K562 (cell line): ENCODE measurements at regions not wholly inside any gene's neighbourhood (a gene's known extent, or its start where the extent isn't known, plus 50 kb on each side); places are given as distances from the start of the nearest gene placed in this dataset.

Experiments
- ATAC-seq: fragments of 200-7000 bp; cut with Tn5 transposase; 3 replicates; pipeline ENCODE4 v1.9.1; 2020; ENCODE audit warnings: moderate library complexity
- BruUV-seq: library from RNA; stranded (reverse); fragments of 400-500 nt; replicated peaks from 2 replicates; lab custom pipeline; 2021; lab: Mats Ljungman, UMichigan
- CTCF ChIA-PET: fragments of 300-600 bp; formaldehyde crosslinking; extraction: SDS; loops from one replicate; lab custom pipeline; 2021; ENCODE audit warnings: low intra/inter-chr PET ratio; lab: Yijun Ruan, JAX
- POLR2A ChIA-PET: fragments of 300-600, 350-650 bp; sonication (Branson Sonifier 250); formaldehyde crosslinking; extraction: SDS; loops from one replicate; lab custom pipeline; 2021; ENCODE audit warnings: antibody characterized with exemption, inconsistent platforms; lab: Yijun Ruan, JAX
- DNase-seq, 4 experiments: peaks; one replicate each; pipeline versions ENCODE4 v3.0.0 to v3.0.0-alpha.2; 2011 to 2018; ENCODE audit warnings: low spot score in 3 of 4, mixed read lengths in 3 of 4; ENCODE audit errors: extremely low read depth in 1 of 4
- FAIRE-seq: peaks from 2 replicates; lab custom pipeline; 2011; peaks lifted over from hg19 to GRCh38; lab: Jason Lieb, UNC
- H2AFZ ChIP-seq: 2 replicates; pipeline ENCODE4 v1.6.0; 2011; ENCODE audit warnings: low read depth, low read length, control low read depth, inconsistent platforms
- H3K27ac ChIP-seq: fragments of 200-600 bp; 3 replicates; pipeline ENCODE4 v1.8.0; 2011; ENCODE audit warnings: low read depth, mild to moderate bottlenecking, control low read depth, inconsistent platforms, low read length, moderate library complexity, mixed read lengths; ENCODE audit errors: extremely low read depth
- H3K27me3 ChIP-seq, 2 experiments: fragments of 300-600 bp in 1 of 2; 2 replicates in 1 of 2; 3 replicates in 1 of 2; pipeline versions ENCODE4 v1.6.0 to v1.8.0; 2011; ENCODE audit warnings: inconsistent platforms in 2 of 2, low read length in 2 of 2, mild to moderate bottlenecking in 1 of 2, mixed read lengths in 1 of 2, moderate library complexity in 1 of 2; ENCODE audit not compliant: control insufficient read depth in 2 of 2, insufficient read depth in 2 of 2
- H3K36me3 ChIP-seq: fragments of 300-600 bp; 3 replicates; pipeline ENCODE4 v1.8.0; 2011; ENCODE audit warnings: mild to moderate bottlenecking, low read length, inconsistent platforms; ENCODE audit not compliant: control insufficient read depth, insufficient read depth
- H3K4me1 ChIP-seq, 2 experiments: fragments of 200-600 bp in 1 of 2; replicated peaks in 1 of 2; 2 replicates in 1 of 2; 3 replicates in 1 of 2; pipeline versions ENCODE4 v1.5.1 to v1.8.0; 2011; ENCODE audit warnings: inconsistent platforms in 2 of 2, low read length in 2 of 2, mild to moderate bottlenecking in 1 of 2, mixed read lengths in 1 of 2, moderate library complexity in 1 of 2; ENCODE audit not compliant: control insufficient read depth in 2 of 2, insufficient read depth in 2 of 2
- H3K4me2 ChIP-seq: 2 replicates; pipeline ENCODE4 v1.6.1; 2011; ENCODE audit warnings: low read length, control low read depth, inconsistent platforms, mixed read lengths; ENCODE audit not compliant: insufficient read depth
- H3K4me3 ChIP-seq: fragments of 200-600 bp; sonication (generic), shearing (Covaris generic); 2 replicates; pipeline ENCODE4 v1.5.1; 2016; ENCODE audit warnings: control low read depth, inconsistent platforms
- H3K79me2 ChIP-seq: fragments of 200-600 bp; 3 replicates; pipeline ENCODE4 v1.8.0; 2011; ENCODE audit warnings: low read length, inconsistent platforms; ENCODE audit not compliant: control insufficient read depth, insufficient read depth
- H3K9ac ChIP-seq, 2 experiments: 2 replicates each; pipeline versions ENCODE4 v1.6.0 to v1.6.1; 2011; ENCODE audit warnings: low read depth in 2 of 2, low read length in 2 of 2, control low read depth in 1 of 2, inconsistent platforms in 1 of 2, mild to moderate bottlenecking in 1 of 2, mixed read lengths in 1 of 2; ENCODE audit not compliant: insufficient read depth in 1 of 2
- H3K9me1 ChIP-seq: one replicate; pipeline ENCODE4 v1.6.0; 2011; ENCODE audit warnings: inconsistent platforms, mild to moderate bottlenecking, low read length, moderate library complexity; ENCODE audit not compliant: control insufficient read depth, insufficient read depth
- H3K9me3 ChIP-seq: replicated peaks from 2 replicates; pipeline ENCODE4 v1.5.1; 2011; ENCODE audit warnings: low read depth, low read length, inconsistent platforms; ENCODE audit not compliant: control insufficient read depth, insufficient read depth
- H4K20me1 ChIP-seq: replicated peaks from 2 replicates; pipeline ENCODE4 v1.6.1; 2011; ENCODE audit warnings: low read length, inconsistent platforms, mixed read lengths; ENCODE audit not compliant: control insufficient read depth, insufficient read depth
- BRF1 ChIP-seq: IDR thresholded peaks from 3 replicates; pipeline ENCODE4 v1.6.1; 2011; ENCODE audit warnings: borderline replicate concordance, mild to moderate bottlenecking; ENCODE audit not compliant: insufficient read length; ENCODE audit errors: extremely low read depth
- CREB5 ChIP-seq: fragments of 250-450 bp; sonication (Bioruptor Pico); IDR thresholded peaks from 2 replicates; pipeline ENCODE4 v1.5.0; 2020; ENCODE audit warnings: mild to moderate bottlenecking
- ELF2 ChIP-seq: fragments of 250-450 bp; sonication (Bioruptor Pico); IDR thresholded peaks from 2 replicates; pipeline ENCODE4 v1.5.0; 2021; ENCODE audit warnings: mild to moderate bottlenecking
- EP400 ChIP-seq: fragments of 450-650 bp; IDR thresholded peaks from 2 replicates; pipeline ENCODE4 v1.6.1; 2017; ENCODE audit warnings: antibody characterized with exemption, mild to moderate bottlenecking, moderate library complexity
- HMG20A ChIP-seq: fragments of 450-650 bp; formaldehyde crosslinking; conservative IDR thresholded peaks from 2 replicates; pipeline ENCODE4 v1.4.0; 2020; ENCODE audit warnings: mild to moderate bottlenecking, mixed read lengths
- KAT2B ChIP-seq: IDR thresholded peaks from one replicate; pipeline ENCODE4 v1.6.1; 2012; ENCODE audit warnings: low read depth, mild to moderate bottlenecking, control low read depth, inconsistent platforms, low read length, moderate library complexity
- MTA1 ChIP-seq: fragments of 450-650 bp; IDR thresholded peaks from 2 replicates; pipeline ENCODE4 v1.6.1; 2017; ENCODE audit warnings: borderline replicate concordance
- NBN ChIP-seq: fragments of 450-650 bp; IDR thresholded peaks from 2 replicates; pipeline ENCODE4 v1.6.1; 2016; ENCODE audit warnings: low read depth, mild to moderate bottlenecking
- RBM25 ChIP-seq: fragments of 200-400 bp; formaldehyde crosslinking; IDR thresholded peaks from 2 replicates; pipeline ENCODE4 v1.6.1; 2018; ENCODE audit warnings: low read length, low read depth, moderate library complexity; ENCODE audit not compliant: severe bottlenecking
- REST ChIP-seq, 2 experiments: fragments of 450-650 bp; formaldehyde crosslinking in 1 of 2; IDR thresholded peaks; 2 replicates each; pipeline versions ENCODE4 v1.4.0 to v1.6.1; 2014 to 2020; ENCODE audit warnings: mild to moderate bottlenecking in 2 of 2, borderline replicate concordance in 1 of 2, low read depth in 1 of 2
- SAFB ChIP-seq: fragments of 200-400 bp; formaldehyde crosslinking; IDR thresholded peaks from 2 replicates; pipeline ENCODE4 v1.6.1; 2017; ENCODE audit warnings: low read depth, low read length, borderline replicate concordance
- SMARCA5 ChIP-seq: fragments of 450-650 bp; IDR thresholded peaks from 2 replicates; pipeline ENCODE4 v1.6.1; 2016
- ZNF24 ChIP-seq: fragments of 450-650 bp; IDR thresholded peaks from 2 replicates; pipeline ENCODE4 v1.6.1; 2016
- WGBS: fragments of 100-300 bp; shearing (Covaris generic); methylation state at CpG from one replicate; pipeline ENCODE4 v1.1.6; 2016; ENCODE audit warnings: low coverage, mixed read lengths; ENCODE audit not compliant: insufficient coverage; ENCODE audit errors: missing lambda C conversion rate; 5-methylcytosine and 5-hydroxymethylcytosine counted together
- in situ Hi-C: fragments of 300-500 bp; cut with MboI; formaldehyde crosslinking; loops from 4 replicates; pipeline ENCODE4 v1.15.0; 2018; ENCODE audit warnings: inconsistent platforms, mixed read lengths
- intact Hi-C: fragments of 100-400 bp; cut with micrococcal nuclease; formaldehyde crosslinking; loops from 2 replicates; pipeline ENCODE4 v1.14.2; 2022

GRCh38 chr13:56558698-56559320, 581.9 kb upstream of the PRR20A start:
- Histone ChIP-seq H4K20me1 (no peaks in the 10 kb centered on the region), H3K4me3 (no peak overlapping the region), H3K27me3 (no peaks in the 10 kb centered on the region), H2AFZ (no peak overlapping the region), H3K9me1 (no peaks in the 10 kb centered on the region), H3K79me2 (no peaks in the 10 kb centered on the region), H3K27ac (no peak overlapping the region), H3K36me3 (no peaks in the 10 kb centered on the region), H3K4me1 (no peaks in the 10 kb centered on the region), H3K9ac (no peak overlapping the region), H3K9me3 (no peaks in the 10 kb centered on the region), H3K4me2 (no peak overlapping the region)
- WGBS, result 0% methylated on average over 4 of the region's 4 CpGs
- intact Hi-C loops, result no loop called here
- ChIA-PET POLR2A (no interaction called here), CTCF (no interaction called here)
- in situ Hi-C loops, result no loop called here
- FAIRE-seq, result no peak
- BruUV-seq, result no TSS peak
- ATAC-seq, result no peak
- no peak for DNase-seq
- no peak for TF ChIP-seq SMARCA5
- no peak for TF ChIP-seq NBN
- TF ChIP-seq MTA1, result no peak
- TF ChIP-seq CREB5 (CRISPR knock-in tag), result no peak
- TF ChIP-seq ELF2 (CRISPR knock-in tag), result no peak
- TF ChIP-seq EP400, result no peak
- no peak for TF ChIP-seq HMG20A (CRISPR knock-in tag)
- no peak for TF ChIP-seq SAFB
- no peak for TF ChIP-seq RBM25
- no peak for TF ChIP-seq BRF1
- no peak for TF ChIP-seq KAT2B
- TF ChIP-seq ZNF24, result no peak
- TF ChIP-seq REST (IDR thresholded peaks at IDR 0.05; ENCODE audit: borderline replicate concordance), result no peak
- TF ChIP-seq REST (CRISPR knock-in tag; IDR thresholded peaks at IDR 0.05; ENCODE audit: low read depth), result no peak
